PC-3 (cell line): ENCODE measurements at regions not wholly inside any gene's neighbourhood (a gene's known extent, or its start where the extent isn't known, plus 50 kb on each side); places are given as distances from the start of the nearest gene placed in this dataset.

Source experiments
- ATAC-seq: fragments of 200-7000 bp; cut with Tn5 transposase; 2 replicates; pipeline ENCODE4 v1.9.1; 2020; ENCODE audit warnings: mild to moderate bottlenecking, moderate library complexity
- BruUV-seq: library from RNA; stranded (reverse); fragments of 400-500 nt; replicated peaks from 2 replicates; lab custom pipeline; 2021; lab: Mats Ljungman, UMichigan
- CTCF ChIA-PET: fragments of 300-600 bp; sonication (Branson Sonifier 250); formaldehyde crosslinking; loops from one replicate; lab custom pipeline; 2022; ENCODE audit warnings: antibody characterized with exemption; lab: Charles Lee
- POLR2A ChIA-PET: fragments of 300-600 bp; sonication (Branson Sonifier 250); formaldehyde crosslinking; loops from one replicate; lab custom pipeline; 2022; ENCODE audit warnings: antibody characterized with exemption; ENCODE audit not compliant: unreplicated experiment; lab: Charles Lee
- DNase-seq: peaks from one replicate; pipeline ENCODE4 v3.0.0-alpha.2; 2015
- H2AFZ ChIP-seq: fragments of 300-600 bp; sonication (generic); 2 replicates; pipeline ENCODE4 v1.6.0; 2016; ENCODE audit warnings: antibody characterized with exemption, low read length
- H3F3A ChIP-seq: fragments of 300-600 bp; sonication (generic); one replicate; pipeline ENCODE4 v1.6.0; 2017; ENCODE audit warnings: antibody characterized with exemption, low read length, control low read depth, mild to moderate bottlenecking; ENCODE audit not compliant: unreplicated experiment
- H3K27ac ChIP-seq: fragments of 300-600 bp; sonication (generic); 2 replicates; pipeline ENCODE4 v1.5.1; 2016; ENCODE audit warnings: mild to moderate bottlenecking, low read length
- H3K27me3 ChIP-seq: fragments of 300-600 bp; sonication (generic); 2 replicates; pipeline ENCODE4 v1.6.1; 2016; ENCODE audit warnings: low read length, mixed read lengths
- H3K36me3 ChIP-seq: fragments of 300-600 bp; sonication (generic); 2 replicates; pipeline ENCODE4 v1.6.1; 2016; ENCODE audit warnings: low read depth, mixed run types, low read length, mixed read lengths
- H3K4me1 ChIP-seq: fragments of 300-600 bp; sonication (generic); 2 replicates; pipeline ENCODE4 v1.5.1; 2016; ENCODE audit warnings: low read length; ENCODE audit not compliant: insufficient read depth
- H3K4me2 ChIP-seq: fragments of 300-600 bp; sonication (generic); 2 replicates; pipeline ENCODE4 v1.6.0; 2016; ENCODE audit warnings: low read length
- H3K4me3 ChIP-seq: fragments of 300-600 bp; sonication (generic); 2 replicates; pipeline ENCODE4 v1.5.1; 2016; ENCODE audit warnings: mild to moderate bottlenecking, low read length, mixed read lengths
- H3K79me2 ChIP-seq: fragments of 300-600 bp; sonication (generic); 2 replicates; pipeline ENCODE4 v1.6.1; 2017; ENCODE audit warnings: low read length, mixed read lengths
- H3K9ac ChIP-seq: fragments of 300-600 bp; sonication (generic); 2 replicates; pipeline ENCODE4 v1.6.0; 2016; ENCODE audit warnings: mild to moderate bottlenecking, low read length
- H3K9me2 ChIP-seq: fragments of 300-600 bp; sonication (generic); replicated peaks from 2 replicates; pipeline ENCODE4 v1.6.1; 2016; ENCODE audit warnings: mixed run types, low read length, mixed read lengths
- H3K9me3 ChIP-seq: fragments of 300-600 bp; sonication (generic); 2 replicates; pipeline ENCODE4 v1.6.1; 2016; ENCODE audit warnings: low read length, mixed read lengths
- H4K20me1 ChIP-seq: fragments of 300-600 bp; sonication (generic); 2 replicates; pipeline ENCODE4 v1.6.1; 2016; ENCODE audit warnings: low read length, mixed read lengths
- CTCF ChIP-seq: fragments of 300-600 bp; sonication (generic); conservative IDR thresholded peaks from 2 replicates; pipeline ENCODE4 v1.5.1; 2017; ENCODE audit warnings: antibody characterized with exemption, low read depth, mild to moderate bottlenecking, low read length
- EZH2 ChIP-seq: fragments of 300-600 bp; sonication (generic); IDR thresholded peaks from one replicate; pipeline ENCODE4 v1.6.1; 2017; ENCODE audit warnings: antibody characterized with exemption, mild to moderate bottlenecking, low read length; ENCODE audit not compliant: unreplicated experiment
- EZH2phosphoT487 ChIP-seq: fragments of 300-600 bp; sonication (generic); IDR thresholded peaks from 2 replicates; pipeline ENCODE4 v1.6.1; 2018; ENCODE audit warnings: mild to moderate bottlenecking, antibody characterized with exemption, low read length, borderline replicate concordance
- intact Hi-C: fragments of 100-400 bp; cut with micrococcal nuclease; formaldehyde crosslinking; loops from 2 replicates; pipeline ENCODE4 v1.9.0; 2023

GRCh38 chr15:70573121-70573850 lies 190.1 kb downstream of the UACA start:
- no TSS peak for BruUV-seq
- no peaks in the 10 kb centered on the region for H3K27me3 ChIP-seq

GRCh38 chr15:70569714-70570231 lies 193.6 kb downstream of the UACA start:
- intact Hi-C loops = loop anchor here (1.0 kb wide), 1 partner anchor 67 kb away; no protein-coding TSS in a partner anchor
- no peaks in the 10 kb centered on the region for H3K9me3 ChIP-seq
- BruUV-seq = no TSS peak
- H3K4me2 ChIP-seq = no peak overlapping the region
- H3K36me3 ChIP-seq = no peaks in the 10 kb centered on the region; the same call in 1 of the 2 replicates
- TF ChIP-seq EZH2 (no peak), CTCF (no peak), EZH2phosphoT487 (no peak)
- H3F3A ChIP-seq = no peaks in the 10 kb centered on the region
- H3K4me3 ChIP-seq = no peak overlapping the region
- no peak overlapping the region for H3K27ac ChIP-seq
- H4K20me1 ChIP-seq = no peaks in the 10 kb centered on the region
- peak; percentile 55 for ATAC-seq
- no peak overlapping the region for H3K9ac ChIP-seq
- H3K79me2 ChIP-seq = no peaks in the 10 kb centered on the region
- ChIA-PET POLR2A (no interaction called here), CTCF (interaction anchor here (0.6 to 1.5 kb wide), 4 partner anchors 67 to 153 kb away, joined by 4 to 21 read pairs (median 5); no protein-coding TSS in a partner anchor)
- no peaks in the 10 kb centered on the region for H3K27me3 ChIP-seq
- H3K9me2 ChIP-seq = no peaks in the 10 kb centered on the region
- DNase-seq = peak; percentile 47
- peaks cover 10% of the 10 kb centered on the region for H3K4me1 ChIP-seq
- H2AFZ ChIP-seq = no peak overlapping the region

More at GRCh38 chr15:70573121-70573850, 190.1 kb downstream of the UACA start:
- Histone ChIP-seq H3F3A (no peaks in the 10 kb centered on the region), H3K4me1 (peaks cover 10% of the 10 kb centered on the region), H3K9ac (no peak overlapping the region), H3K9me2 (no peaks in the 10 kb centered on the region), H3K4me2 (no peak overlapping the region), H3K9me3 (no peaks in the 10 kb centered on the region), H3K27ac (no peak overlapping the region), H4K20me1 (no peaks in the 10 kb centered on the region), H2AFZ (no peak overlapping the region), H3K36me3 (no peaks in the 10 kb centered on the region; the same call in 1 of the 2 replicates), H3K4me3 (no peak overlapping the region), H3K79me2 (no peaks in the 10 kb centered on the region)
- CTCF ChIA-PET = no interaction called here
- intact Hi-C loops = no loop called here
- no peak for DNase-seq
- no peak for ATAC-seq
- TF ChIP-seq CTCF = no peak
- no peak for TF ChIP-seq EZH2
- no peak for TF ChIP-seq EZH2phosphoT487
- POLR2A ChIA-PET = no interaction called here
